GM19099 (cell line): ENCODE measurements at regions not wholly inside any gene's neighbourhood (a gene's known extent, or its start where the extent isn't known, plus 50 kb on each side); places are given as distances from the start of the nearest gene placed in this dataset.

ENCODE experiments used
- POLR2A ChIP-seq: IDR thresholded peaks from 3 replicates; pipeline ENCODE4 v1.6.1; 2011; ENCODE audit warnings: low read depth; ENCODE audit not compliant: insufficient read length; ENCODE audit errors: extremely low read depth

- no peak for TF ChIP-seq POLR2A
Measured at GRCh38 chr1:234718496-234719453, 108.8 kb upstream of the IRF2BP2 start.

GRCh38 chr1:234716908-234717375 is 107.0 kb upstream of the IRF2BP2 start:
- TF ChIP-seq POLR2A, result no peak

- TF ChIP-seq POLR2A, result no peak
Measured at GRCh38 chr1:234715252-234716014, 105.5 kb upstream of the IRF2BP2 start.

GRCh38 chr1:234713859-234714258 is 103.9 kb upstream of the IRF2BP2 start:
- TF ChIP-seq POLR2A, result no peak

- TF ChIP-seq POLR2A, result no peak
Measured at GRCh38 chr1:234713440-234713839, 103.5 kb upstream of the IRF2BP2 start.

- TF ChIP-seq POLR2A, result no peak
Measured at GRCh38 chr1:234712891-234713305, 102.9 kb upstream of the IRF2BP2 start.

- no peak for TF ChIP-seq POLR2A
Measured at GRCh38 chr1:234710936-234711724, 101.2 kb upstream of the IRF2BP2 start.

GRCh38 chr1:234710381-234710780 is 100.4 kb upstream of the IRF2BP2 start:
- TF ChIP-seq POLR2A, result no peak

- TF ChIP-seq POLR2A, result no peak
Measured at GRCh38 chr1:234709473-234710228, 99.7 kb upstream of the IRF2BP2 start.

- TF ChIP-seq POLR2A, result no peak
Measured at GRCh38 chr1:234708700-234709395, 98.9 kb upstream of the IRF2BP2 start.

- no peak for TF ChIP-seq POLR2A
Measured at GRCh38 chr1:234707641-234708040, 97.7 kb upstream of the IRF2BP2 start.

GRCh38 chr1:234706931-234707330 is 97.0 kb upstream of the IRF2BP2 start:
- TF ChIP-seq POLR2A, result no peak

GRCh38 chr1:234706199-234706598 is 96.2 kb upstream of the IRF2BP2 start:
- TF ChIP-seq POLR2A, result no peak

GRCh38 chr1:234705615-234706014 is 95.6 kb upstream of the IRF2BP2 start:
- no peak for TF ChIP-seq POLR2A
